Jurkat, Clone E6-1 (cell line): ENCODE measurements at regions not wholly inside any gene's neighbourhood (a gene's known extent, or its start where the extent isn't known, plus 50 kb on each side); places are given as distances from the start of the nearest gene placed in this dataset.

ENCODE experiments used
- DNase-seq: peaks from one replicate; pipeline ENCODE4 v3.0.0-alpha.2; 2011; ENCODE audit warnings: low read depth, low spot score
- H3K4me3 ChIP-seq: 2 replicates; pipeline ENCODE4 v1.5.1; 2011; ENCODE audit warnings: mild to moderate bottlenecking, low read length, control low read depth, moderate library complexity

DNA sequence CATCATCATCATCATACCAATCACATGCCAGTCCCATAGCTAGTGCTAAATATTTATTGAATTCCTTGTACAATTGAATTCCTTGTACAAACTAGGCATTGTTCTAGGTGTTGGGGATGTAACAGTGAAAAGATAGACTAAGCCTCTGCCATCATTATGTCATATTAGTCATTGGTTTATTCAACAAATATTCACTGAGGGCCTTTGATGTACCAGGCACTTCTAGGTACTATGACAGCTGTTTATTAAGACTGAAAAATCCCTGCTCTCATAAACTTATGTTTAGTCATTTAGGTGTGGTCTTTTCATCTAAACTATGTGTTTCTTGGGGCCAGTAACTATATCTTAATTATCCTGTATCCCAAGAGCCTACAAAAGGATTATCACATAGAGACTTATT is 412.3 kb upstream of the ETAA1 start:
- no peak overlapping the region for H3K4me3 ChIP-seq
- no peak for DNase-seq

GRCh38 chr2:66985906-66986305 is 411.2 kb upstream of the ETAA1 start:
- H3K4me3 ChIP-seq: no peak overlapping the region
- DNase-seq: no peak

DNA sequence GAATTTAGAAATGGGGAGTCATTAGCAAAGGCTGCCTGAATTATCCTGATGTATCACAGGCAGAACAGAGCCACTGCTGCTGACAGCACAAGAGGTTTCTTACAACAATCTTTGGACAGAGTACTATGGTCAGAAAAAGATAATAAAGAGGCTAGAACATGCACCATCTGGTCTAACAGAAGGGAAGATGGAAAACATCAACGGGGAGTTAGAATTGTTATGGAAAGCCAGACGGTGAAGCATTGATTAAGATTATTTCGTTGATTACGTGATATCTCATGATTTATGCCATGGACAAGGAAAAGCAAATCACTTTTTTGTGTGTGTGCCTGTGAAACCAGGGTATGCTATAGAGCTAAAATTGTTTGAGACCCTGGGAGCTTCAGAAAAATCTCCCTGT is 409.4 kb upstream of the ETAA1 start:
- H3K4me3 ChIP-seq: no peak overlapping the region
- no peak for DNase-seq

DNA sequence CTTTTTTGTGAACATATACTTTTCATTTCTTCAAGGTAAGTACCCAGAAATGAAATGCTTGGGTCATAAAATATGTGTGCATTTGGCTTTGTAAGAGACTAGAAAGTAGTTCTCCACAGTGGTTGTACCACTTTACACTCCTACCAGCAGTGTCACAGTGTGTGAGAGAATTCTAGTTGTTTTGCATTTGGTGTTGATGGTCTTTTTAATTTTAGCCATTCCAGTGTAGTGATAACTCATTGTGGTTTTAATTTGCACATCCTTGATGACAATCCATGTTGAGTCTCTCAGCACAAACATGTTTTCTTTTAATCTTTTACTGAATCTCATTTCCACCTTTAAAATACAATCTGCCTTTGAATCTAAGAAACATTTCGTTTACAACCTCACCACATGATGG is 402.5 kb upstream of the ETAA1 start:
- no peak for DNase-seq
- H3K4me3 ChIP-seq: no peak overlapping the region

GRCh38 chr2:66995636-66996035 is 401.5 kb upstream of the ETAA1 start:
- DNase-seq: no peak
- H3K4me3 ChIP-seq: no peak overlapping the region

DNA sequence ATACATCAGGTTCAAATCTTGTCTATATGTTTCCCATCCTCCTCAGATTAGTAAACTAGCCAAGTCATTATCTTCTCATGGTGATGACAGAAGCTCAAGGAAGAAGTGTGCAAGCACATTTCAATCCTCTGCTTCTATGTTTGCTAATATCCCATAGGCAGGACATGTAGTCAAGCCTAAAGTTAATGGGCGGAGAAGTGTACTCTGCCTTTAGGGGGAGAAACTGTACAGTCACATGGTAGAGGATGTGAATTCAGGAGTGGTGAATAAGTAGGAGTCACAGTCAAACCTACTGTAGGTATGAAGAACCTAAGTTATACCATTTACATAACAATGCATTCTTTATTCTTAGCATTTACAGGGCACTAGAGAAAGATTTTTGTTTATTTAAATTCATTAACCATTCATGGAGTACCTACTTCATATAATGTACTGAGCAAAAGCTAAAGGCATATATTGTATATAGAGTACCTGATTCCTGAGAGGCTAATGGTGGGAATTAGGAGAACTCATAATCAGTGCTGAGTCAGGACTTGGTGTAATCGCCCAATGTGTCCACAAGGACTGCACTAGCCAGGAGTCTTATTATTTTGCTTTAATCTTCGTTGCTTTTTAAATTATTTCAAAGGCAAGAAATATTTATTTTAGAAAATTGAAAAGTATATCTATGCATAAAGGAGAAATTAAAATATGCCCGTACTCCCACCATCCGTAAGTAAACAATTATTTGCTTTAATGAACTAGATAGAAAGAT is 394.3 kb upstream of the ETAA1 start:
- no peak overlapping the region for H3K4me3 ChIP-seq
- no peak for DNase-seq

- H3K4me3 ChIP-seq: no peak overlapping the region
- DNase-seq: no peak
Observed at GRCh38 chr2:67006373-67006960, 390.7 kb upstream of the ETAA1 start.

DNA sequence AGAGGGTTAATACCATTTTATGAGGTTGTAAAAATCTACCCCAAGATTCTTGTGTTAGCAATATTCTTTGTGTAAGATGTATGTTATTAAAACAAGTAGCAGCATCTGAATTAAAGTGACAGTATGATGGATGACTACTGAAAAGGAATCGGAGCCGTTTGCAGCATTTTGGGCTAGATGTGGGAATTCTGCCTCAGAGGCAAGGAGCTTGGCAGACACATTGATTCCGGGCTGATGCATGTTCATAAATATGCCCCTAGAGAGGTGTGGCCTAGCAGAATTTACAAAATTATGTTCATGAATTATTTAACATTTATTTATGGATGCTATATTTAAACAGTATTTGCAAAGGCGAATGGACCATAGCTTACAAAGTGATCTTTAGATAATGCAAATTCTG is 389.0 kb upstream of the ETAA1 start:
- DNase-seq: no peak
- no peak overlapping the region for H3K4me3 ChIP-seq

DNA sequence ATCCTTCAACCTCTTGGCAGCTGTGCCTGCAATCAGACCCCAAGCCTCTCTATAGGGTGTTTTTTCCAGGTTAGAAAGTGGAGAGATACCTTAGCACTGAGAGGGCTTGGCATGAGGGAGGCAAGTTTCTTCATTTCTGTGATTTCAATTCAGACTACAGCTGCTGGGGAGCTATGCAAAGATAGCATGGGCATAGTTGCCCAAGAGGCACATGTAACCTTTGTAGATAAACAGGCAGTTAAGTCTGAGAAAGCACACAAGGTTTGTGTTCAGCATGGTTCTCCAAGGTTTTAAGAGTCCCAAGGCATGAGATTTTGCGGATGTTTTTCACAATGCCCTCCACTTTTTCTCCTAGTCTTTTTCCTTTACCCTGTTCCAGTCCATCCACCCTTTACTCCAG is 385.0 kb upstream of the ETAA1 start:
- no peak for DNase-seq
- H3K4me3 ChIP-seq: no peak overlapping the region

- no peak overlapping the region for H3K4me3 ChIP-seq
- no peak for DNase-seq
Observed at GRCh38 chr2:67013821-67014220, 383.3 kb upstream of the ETAA1 start.

GRCh38 chr2:67015681-67016080 is 381.5 kb upstream of the ETAA1 start:
- no peak for DNase-seq
- H3K4me3 ChIP-seq: no peak overlapping the region

DNA sequence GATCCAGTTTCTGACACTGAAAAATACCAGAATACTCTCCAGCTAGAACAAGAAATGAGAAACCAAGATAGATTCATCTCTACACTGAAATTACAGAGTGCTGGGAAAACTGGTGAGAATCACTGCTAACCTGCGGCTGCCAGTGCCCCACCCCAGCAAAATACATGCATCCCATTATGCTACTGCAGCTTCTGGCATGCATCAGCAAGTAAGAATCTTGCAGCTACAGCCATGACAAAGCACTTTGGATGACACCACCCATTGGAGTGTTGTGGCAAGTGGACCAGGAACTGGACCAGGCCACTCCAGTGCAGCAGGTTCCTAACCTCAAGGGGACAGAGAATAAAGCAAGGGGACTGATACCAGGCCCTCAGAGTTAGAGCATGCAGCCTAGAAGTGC is 378.8 kb upstream of the ETAA1 start:
- DNase-seq: no peak
- no peak overlapping the region for H3K4me3 ChIP-seq

GRCh38 chr2:67032076-67032475 is 365.1 kb upstream of the ETAA1 start:
- no peak for DNase-seq

GRCh38 chr2:67036444-67036843 is 360.7 kb upstream of the ETAA1 start:
- DNase-seq: no peak
- no peak overlapping the region for H3K4me3 ChIP-seq

More at GRCh38 chr2:67032076-67032475, 365.1 kb upstream of the ETAA1 start:
- no peak overlapping the region for H3K4me3 ChIP-seq

DNA sequence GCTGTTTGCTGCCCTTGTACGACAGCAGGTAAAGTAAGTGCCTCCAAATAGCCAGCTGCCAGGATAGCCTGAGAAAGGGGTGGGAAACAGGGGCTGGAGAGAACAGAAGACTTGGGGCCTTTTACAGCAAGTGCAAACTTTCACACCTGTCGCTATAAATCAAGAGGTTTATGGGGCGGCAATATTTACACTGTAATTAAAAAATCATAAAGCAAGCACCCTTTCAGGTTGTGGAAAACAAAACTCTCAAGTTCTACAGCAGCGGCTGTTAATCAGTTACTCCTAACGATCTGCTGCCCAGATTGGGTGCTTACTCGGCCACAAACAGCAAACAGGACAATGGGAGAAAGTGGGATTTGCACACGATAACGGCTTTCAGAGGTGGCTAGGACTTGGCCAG is 359.5 kb upstream of the ETAA1 start:
- H3K4me3 ChIP-seq: no peak overlapping the region

GRCh38 chr2:67038195-67038594 is 358.9 kb upstream of the ETAA1 start:
- no peak overlapping the region for H3K4me3 ChIP-seq

More for the DNA sequence above, 359.5 kb upstream of the ETAA1 start:
- DNase-seq: no peak

GRCh38 chr2:67039058-67039457 is 358.1 kb upstream of the ETAA1 start:
- H3K4me3 ChIP-seq: no peak overlapping the region
- no peak for DNase-seq

More at GRCh38 chr2:67038195-67038594, 358.9 kb upstream of the ETAA1 start:
- no peak for DNase-seq

DNA sequence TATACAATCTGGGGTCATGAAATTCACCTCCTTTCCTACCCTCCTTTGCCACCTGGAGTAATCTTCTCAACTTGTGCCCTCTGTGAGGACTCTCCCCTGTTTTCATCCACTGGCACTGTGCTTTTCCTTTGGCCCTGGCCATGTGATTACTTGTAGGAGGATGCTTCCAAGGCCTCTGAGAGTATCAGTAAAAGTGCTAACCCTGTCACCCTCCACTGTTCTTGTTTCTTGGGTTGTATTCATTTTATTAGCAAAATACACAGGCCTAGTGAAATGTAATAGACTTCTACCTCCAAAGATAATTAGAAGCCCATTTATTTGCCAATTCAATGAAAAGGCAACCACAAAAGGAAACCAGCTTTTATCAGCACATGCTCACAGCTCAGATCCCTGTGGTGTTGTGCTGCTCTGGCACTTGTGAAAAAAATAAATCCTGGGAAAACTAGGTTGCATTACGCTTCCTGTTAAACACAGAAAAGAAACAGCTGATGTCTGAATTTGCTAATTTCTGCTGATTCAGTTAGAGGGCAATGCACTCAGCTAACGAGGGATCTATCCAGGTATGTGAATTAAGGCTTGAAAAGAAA is 357.5 kb upstream of the ETAA1 start:
- no peak overlapping the region for H3K4me3 ChIP-seq
- no peak for DNase-seq

- no peak for DNase-seq
- H3K4me3 ChIP-seq: no peak overlapping the region
Observed at GRCh38 chr2:67041051-67041450, 356.1 kb upstream of the ETAA1 start.

- no peak for DNase-seq
Observed at GRCh38 chr2:67043781-67044478, 353.2 kb upstream of the ETAA1 start.

More at GRCh38 chr2:67043781-67044478, 353.2 kb upstream of the ETAA1 start:
- H3K4me3 ChIP-seq: no peak overlapping the region
